NCI-H524 (cell line): ENCODE measurements at regions not wholly inside any gene's neighbourhood (a gene's known extent, or its start where the extent isn't known, plus 50 kb on each side); places are given as distances from the start of the nearest gene placed in this dataset.
A peak's percentile ranks its signal among the peaks of the same experiment; 100 is the strongest.

Source experiments
- DNase-seq, 2 experiments: peaks; one replicate each; lab custom pipeline; 2025; lab: John Stamatoyannopoulos, UW

DNA sequence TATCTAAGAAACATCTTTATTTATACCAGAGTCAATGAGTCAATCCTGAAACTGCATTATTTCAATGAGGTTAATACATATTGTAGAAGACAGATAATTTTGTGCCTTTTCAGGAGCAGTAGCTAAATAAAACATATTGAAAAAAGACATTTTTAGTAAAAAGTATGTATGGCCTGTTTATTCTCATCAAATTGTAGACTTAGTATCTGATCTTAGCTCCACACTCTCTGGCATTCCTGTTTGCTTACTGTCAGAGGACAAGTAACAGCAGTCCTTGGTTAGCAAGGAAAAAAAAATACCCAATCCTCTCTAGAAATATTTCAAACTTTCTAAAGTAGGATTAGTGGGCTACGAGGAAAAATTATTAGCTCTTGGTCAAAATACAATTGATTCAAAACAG is 50.5 kb upstream of the GUCY1A1 start:
- DNase-seq = no peak

DNA sequence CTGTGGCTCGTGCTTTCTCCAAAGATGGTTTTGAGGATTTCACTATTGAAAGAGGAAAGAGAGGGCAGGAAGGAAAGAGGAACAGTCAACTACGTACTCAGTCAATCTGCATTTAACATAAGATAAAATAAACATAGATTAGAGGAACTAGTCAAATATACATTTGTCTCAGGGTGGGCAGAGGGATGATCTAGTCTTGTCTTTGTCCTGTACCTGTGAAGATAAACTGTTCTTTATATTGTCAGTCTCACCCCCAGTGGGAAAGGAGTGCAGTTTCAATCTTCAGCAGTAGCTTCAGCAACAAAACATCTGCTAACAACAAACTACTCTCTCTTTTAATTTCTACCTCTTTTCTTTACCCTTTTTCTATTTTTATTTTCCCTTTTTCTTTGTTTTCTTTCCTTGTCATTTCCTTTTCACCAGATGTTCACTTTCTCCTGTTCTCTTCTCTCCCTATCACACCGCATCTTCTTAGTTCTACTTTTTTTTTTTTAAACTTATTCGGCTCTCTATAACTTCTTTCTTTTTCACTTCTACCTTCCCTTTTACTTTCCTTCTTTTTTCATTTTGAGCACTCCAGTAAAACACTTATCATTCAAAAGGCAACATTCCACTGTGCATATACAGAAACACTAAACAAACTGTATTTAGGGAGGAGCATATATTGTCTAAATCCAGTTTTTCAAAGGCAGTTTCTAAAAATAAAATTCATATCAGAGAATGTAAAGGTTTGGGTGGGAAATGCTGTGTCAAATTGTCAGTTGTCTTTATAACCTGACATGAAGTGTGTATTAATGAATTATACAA is 51.4 kb upstream of the GUCY1A1 start:
- DNase-seq = no peak

DNA sequence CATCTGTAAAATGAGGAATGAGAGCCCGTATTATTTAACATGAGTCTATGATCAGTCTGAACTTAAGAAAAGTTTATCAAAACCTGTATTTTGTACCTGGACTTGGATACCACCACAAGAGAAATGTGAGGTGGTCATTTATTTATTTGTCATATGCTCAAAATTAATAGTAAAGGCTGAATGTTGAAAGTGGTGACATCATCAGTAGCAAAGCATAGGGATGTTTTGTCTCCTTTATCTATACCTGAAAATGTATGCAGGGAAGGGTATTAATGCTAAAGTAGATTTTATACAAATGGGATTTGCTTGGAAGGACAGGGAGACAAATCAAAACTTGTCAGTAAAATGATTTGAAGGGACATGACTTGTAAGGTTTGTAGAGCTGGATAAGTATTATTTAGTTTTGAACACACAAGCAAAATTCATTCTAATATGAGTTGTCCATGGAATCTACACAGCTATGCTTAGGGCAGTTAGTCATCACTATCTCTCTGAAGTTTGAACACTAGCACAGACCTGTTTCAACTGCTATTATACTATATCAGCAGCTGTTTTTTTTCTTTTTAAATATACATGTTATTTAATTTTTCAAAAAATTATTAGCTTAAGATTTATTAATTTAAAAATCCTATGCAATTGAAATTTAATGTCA is 52.4 kb upstream of the GUCY1A1 start:
- DNase-seq = no peak

DNA sequence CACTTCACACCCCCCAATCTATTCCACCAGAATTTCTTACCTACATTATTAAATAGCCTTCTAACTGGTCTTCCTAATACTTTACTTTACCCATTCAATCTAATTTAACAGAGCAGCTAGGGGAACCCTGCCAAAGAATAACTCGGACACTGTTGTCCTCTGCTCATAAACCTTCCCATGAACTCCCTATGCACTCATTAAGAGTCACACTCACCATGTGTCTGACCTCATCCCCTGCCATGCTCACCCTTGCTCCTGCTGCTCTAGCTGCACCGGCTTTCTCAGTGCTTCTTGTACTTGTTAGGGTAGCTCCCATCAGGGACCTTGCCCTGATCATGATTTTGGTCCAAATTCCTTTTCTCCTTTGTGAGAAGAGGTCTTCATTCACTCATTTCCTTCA is 54.6 kb upstream of the GUCY1A1 start:
- no peak for DNase-seq

DNA sequence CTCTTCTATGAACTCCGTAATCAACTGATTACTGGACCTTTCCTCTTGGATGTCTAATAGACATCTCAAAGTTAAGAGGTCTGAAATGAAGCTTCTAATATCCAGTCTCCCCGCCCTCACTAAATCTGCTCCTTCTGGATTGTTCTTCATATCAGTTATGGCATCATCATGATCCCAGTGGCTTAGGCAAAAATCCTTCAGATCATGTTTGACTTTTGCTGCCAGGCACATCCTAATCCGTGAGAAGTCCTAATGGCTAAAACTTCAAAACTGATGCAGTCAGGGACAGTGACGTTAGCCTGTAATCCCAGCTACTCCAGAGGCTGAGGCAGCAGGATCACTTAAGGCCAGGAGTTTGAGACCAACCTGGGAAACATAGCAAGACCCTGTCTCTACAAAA is 55.1 kb upstream of the GUCY1A1 start:
- DNase-seq = no peak

DNA sequence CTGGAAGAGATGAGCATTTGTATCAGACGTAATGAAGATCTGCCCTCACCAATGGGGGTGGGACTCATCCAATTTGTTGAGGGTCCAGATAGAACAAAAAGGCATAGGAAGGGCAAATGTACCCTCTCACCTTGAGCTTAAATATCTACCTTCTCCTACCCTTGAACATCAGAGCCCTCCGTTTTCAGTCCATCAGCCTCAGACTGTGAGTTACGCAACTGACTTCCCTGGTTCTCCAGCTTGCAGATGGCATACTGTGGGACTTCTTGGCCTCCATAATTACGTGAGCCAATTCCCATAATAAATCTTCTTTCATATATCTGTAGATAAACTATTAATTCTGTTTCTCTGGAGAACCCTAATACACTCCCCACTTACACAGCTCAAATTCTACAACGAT is 56.5 kb upstream of the GUCY1A1 start:
- DNase-seq = no peak

DNA sequence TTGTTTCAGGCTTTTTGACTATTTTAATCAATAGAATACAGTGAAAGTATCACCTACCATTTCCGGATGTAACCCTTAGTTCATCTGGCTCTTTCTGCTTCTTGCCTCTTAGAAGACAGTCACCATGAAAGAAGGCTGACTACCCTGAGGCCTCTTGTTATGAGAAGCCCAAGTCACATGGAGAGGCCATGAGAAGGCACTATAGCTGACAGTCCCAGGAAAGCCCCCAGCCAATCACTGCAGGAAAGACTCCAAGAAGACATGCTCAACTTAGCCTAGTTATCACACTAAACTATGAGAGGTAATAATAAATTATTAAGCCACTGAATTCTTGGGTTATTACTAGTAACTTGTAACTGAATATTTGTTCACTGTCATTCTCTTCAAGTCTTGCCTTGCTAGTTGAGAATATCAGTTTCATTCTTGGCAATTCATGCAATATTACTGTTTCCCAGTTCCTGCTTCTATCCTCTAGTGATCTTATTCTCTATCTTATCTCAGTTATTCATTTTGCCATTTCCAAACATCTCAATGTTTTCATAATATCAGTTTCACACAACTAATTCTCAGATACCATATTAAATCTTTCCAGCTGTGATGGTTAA is 57.1 kb upstream of the GUCY1A1 start:
- DNase-seq = no peak

DNA sequence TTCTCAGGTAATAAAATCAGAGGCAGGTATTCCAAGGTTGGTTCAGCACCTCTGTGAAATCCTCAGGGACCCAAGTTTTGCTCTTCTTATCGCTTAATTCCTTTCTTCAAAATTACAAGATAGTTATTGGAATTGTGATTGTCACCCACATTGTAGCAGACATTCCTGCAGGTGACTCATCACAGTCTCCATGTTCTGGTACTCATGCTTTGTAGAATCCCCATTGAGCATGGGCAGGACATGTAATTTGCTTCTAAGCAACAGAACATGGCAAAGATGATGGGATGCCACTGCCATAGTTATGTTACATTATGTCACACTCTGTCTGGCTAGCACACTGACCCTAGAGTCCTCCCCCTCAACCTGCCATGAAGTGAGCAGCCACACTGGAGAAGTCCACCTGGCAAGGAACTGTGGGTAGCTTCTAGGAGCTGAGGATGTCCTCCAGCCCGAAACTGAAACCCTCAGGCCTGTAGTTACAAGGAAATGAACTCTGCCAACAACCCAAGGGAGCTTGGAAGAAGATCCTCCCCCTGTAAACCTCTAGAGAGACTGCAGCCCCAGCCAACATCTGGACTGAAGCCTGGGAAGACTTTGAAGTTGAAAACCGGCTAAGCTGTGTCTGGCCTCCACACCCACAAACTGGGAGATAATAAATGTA is 58.3 kb upstream of the GUCY1A1 start:
- no peak for DNase-seq

DNA sequence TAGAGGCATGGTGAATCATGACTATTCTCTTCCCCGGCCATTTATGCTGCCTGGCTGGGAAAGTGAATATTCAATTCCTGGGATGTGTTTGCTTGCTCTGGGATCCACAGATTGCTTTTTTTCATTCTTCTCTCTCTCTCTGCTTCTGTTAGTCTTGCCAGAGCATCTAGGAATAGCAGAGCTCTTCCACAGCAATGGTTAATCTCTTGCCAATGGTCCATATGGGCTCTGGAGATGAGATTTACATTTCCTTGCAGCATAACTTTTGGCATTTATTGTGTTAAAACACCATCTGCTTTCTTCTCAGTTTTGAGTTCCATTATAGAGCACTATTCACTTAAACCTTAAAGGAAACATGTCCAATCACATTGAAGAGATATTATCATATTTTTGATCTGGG is 59.2 kb upstream of the GUCY1A1 start:
- no peak for DNase-seq

DNA sequence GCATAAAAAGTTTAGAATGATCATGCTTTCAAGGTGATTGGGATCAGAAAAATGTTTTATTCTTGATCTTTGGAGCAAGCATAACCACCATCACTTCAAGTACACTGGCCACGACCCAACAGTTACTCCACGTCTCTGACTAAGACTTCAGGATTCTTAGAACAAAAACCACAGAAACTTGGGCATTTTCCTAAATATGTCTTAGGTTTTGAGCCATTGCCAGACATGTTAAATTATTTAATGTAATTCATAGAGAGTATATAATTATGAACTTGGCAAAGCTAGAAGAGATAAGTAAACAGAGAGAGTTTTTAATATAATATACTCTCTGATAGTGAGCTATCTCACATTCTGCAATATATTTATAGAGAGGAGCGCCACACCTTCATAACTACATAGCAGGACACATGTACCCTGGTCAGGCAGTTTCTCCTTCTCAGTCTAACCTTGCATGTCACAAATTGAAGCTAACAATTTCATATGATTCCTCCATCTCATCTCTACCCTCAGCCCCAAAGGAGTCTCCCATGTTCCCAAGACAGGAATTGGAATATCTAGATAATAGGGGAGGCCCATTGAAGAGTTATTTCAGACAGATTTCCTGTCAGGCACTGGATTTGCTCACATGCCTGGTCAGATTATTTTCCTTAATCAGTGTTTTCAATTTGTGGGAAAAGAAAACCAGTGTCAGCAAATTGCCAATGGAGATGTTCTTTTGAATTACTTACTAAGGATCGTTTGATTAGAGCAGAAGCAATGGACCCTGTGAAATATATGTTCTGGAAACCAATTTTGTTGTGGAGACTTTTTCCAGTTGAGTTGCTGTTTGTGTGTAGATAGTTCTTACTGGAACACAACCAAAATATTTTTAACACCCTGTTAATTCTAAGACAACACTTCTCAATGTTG is 61.7 kb upstream of the GUCY1A1 start:
- DNase-seq = no peak

DNA sequence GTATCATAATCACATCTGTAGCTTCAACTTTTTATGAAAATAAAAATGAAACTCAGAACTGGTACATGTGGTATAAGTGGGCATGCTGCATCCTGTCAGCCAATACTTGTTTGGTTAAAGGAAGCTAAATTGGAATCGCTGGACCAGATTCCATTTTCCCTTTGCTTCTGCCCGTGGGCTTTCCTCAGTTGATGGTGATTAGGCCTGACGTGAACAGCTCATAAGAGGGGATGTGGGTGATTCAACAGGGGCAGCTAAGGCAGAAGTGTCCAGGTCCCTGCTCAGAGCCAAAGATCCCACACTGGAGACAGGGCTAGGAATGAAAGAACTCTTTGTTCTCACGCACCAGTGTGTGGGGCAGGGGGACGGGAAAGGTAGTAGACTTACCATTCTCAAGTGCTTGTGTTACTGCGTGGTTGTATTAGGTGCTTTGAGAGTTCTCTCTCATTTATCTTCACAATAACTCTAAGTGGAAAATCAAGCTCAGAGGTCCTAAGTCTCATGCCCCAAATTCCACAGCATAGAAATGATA is 63.2 kb upstream of the GUCY1A1 start:
- DNase-seq = no peak

DNA sequence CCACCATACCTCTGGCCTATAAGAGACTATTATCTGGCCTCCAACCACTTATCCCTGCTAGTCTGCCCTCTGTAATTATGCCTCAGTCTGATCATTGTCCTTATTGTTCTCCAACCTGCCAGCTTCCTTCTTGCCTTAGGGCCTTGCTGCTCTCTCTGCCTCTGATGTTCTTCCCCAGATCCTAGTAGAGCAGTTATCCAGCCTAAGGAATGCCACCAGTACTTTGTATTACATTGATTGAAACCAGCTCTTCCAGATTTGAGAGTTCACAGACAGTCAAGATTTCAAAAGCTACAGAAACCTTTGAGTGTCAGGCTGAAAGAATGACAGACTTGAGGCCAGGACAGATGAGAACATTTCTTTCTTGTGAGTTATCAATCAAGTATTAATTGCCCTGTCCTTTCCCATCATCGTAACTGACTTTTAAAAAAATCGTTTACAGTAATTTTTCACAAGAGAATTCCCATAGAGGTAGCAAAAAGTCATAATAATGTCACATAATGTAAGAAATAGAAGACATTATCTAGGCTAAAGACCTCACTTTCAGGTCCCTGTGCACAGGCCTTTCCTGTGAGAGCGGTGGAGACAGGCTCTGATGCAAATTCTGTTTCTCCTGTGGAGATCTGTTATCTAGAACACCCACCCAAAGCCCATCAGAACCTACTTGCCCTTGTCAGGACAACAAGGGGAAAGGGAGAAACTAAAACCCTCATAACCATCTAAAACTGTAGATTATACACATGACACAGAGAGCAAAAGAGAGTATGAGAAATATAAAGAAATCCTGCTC is 64.1 kb upstream of the GUCY1A1 start:
- no peak for DNase-seq

DNA sequence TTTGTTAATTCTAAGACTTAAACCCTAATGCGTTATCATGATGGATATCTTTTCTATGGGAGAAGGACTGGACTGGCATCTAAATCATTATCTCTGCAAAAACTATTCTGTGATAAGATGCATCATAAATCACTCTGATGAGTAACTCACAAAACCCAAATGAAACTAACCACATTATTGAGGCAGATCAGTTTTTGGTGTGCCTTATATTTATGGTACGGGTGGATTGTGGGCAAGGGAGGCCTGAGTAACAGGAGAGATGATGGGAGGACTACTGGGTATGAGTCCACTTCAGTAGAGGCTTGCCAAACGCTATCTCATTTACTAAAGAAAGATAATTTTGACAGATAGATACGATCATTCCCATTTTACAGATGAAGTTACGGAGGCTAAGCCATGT is 66.4 kb upstream of the GUCY1A1 start:
- DNase-seq = no peak

DNA sequence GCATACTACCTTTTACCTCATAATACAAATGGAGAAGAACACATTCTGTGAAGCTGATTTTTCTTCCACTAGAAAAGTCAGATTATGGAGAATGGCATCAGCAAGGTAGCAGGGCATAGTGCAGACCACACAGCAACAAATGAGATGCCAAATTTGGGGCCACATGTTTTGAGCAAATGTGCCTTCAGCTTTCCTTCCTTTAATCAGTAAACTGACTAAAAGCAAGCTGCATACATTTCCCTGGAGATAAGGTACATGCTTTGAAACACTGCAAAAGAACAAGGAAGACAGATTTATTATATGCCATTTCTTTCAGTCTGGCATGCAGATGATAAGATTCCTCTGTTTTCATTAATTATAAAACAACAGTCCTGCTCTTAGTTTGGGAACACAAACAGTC is 67.1 kb upstream of the GUCY1A1 start:
- DNase-seq = no peak

DNA sequence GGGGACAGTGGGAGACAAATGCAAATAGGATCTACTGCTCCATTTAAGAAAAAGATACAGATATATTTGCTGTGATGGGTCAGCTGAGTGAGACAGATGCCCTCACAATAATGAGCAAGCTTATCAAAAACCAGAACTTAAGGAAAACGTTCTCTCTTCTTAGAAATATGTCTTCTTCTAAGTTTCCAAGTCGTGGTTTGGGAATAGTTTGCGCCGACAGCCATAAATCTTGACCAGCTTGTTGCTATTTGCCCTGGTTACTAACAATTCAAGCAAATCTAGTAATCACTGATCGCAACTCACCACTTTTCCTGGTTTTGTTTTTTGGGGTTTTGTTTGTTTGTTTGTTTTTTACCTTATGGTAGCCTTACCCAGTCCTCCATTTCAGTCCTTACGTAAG is 67.6 kb upstream of the GUCY1A1 start:
- DNase-seq = no peak

DNA sequence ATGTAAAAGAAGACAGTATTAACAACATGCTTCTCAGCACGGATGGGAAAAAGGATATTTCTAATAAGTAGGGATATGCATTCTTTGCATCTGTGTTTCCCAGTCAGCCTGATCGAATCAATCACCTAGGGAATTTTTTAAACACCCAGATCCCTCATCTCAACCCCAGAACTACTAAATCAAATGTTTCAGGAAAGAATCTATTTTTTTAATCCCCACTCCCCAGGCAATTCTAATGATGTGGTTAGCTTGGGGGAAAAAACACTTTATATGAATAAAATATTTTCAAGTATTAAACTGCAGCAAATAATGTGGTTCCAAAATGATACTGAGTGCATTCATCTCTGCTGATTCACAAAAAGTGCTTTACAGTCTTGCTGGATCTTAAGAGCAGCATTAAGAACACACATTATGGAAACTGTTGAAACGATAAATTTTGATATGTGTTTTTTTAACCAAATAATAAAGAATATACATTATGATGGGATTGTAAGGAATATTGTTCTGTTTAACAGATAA is 68.7 kb upstream of the GUCY1A1 start:
- DNase-seq = no peak

DNA sequence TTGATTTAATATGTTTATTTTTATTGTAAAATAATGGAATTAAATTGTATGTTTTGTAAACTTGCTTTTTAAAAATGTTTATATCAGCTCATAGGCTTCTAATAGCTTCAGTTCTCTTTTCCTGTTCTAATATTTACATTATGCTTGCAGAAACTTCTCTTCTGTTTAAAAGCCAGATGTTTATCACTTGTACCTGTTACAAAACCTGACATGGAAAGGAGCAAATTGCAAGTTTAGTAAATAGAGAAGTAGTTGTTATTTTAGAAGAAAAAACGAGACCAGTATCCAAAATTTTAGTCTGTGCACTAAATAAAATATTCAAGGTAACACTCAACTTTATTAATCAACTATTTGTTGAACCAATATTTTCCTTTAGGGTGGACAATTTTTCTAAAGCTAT is 69.4 kb upstream of the GUCY1A1 start:
- no peak for DNase-seq

DNA sequence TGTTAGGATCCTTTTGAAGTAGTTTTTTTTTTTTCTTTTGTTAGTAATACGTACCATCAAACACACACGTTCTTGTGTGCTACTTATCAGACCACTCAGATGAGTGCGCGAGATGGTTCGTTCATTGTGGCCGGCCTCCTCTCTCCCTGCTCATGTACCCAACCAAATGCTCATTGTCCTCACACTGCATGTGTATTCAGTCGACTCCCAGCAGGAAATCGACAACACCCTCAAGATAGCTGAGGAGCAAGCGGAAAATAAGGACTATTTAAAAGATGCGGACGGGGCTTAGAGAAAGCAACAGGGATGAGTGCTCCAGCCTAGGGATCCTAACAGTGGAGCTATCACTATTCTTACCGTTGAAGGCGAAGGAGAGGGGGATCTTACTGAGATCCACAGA is 72.9 kb upstream of the GUCY1A1 start:
- no peak for DNase-seq

DNA sequence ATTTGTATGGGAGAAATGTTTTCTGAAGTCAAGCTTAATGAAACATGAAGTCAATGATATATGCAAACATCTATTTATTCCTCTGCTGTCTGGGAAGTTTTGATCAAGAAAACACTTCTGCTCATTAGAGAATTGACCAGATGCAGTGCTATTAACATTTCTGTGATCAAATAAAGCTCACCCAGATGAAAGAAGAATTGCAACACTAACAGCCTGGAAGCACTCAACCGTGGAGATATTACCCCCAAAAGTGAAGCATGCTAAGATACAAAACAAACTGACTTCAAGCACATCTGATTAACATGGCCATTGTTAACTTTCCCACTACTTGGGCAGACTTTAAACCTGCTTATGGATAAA is 73.7 kb upstream of the GUCY1A1 start:
- DNase-seq = peak in 1 of 2 experiments; percentile 8

DNA sequence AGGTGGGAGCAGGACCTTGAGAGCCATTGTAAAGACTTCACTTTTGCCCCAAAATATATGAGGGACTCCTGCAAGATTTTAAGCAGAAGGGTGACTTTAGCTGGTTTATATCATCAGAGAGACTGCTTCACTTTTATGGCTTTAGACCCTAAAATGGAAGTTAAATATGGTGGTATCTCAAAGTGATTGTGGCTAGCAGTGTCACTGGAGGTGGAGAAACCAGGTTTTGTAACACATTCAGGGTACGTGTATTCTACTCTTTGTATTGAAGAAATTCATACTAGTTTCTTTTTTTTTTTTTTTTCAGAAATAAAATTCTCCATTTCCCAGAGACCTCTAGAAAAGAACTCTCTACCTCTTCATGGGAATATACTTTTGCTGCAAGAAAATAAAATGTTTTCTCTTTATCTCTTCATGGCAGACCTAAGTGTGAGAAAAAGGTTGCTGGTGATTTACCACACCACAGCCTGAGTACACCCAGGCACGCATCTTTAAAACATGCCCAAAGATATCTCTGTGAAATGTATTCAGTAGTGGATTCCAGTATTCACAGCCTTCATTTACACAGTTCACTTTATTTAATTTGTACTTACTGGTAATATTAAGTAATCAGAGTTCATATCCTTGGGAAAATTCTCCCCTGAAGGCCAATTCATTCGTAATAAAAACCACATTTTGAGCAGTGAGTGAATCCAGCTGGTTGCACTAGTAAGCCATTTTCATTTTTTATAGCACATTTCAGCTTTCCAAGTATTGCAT is 74.3 kb upstream of the GUCY1A1 start:
- DNase-seq = no peak
